Esophagus squamous epithelium (tissue), 4 donors: ENCODE measurements at regions not wholly inside any gene's neighbourhood (a gene's known extent, or its start where the extent isn't known, plus 50 kb on each side); places are given as distances from the start of the nearest gene placed in this dataset.

ENCODE experiments used
- POLR2A ChIP-seq, 4 donors: fragments of 450-650 bp; IDR thresholded peaks; one replicate each; pipeline ENCODE4 v1.6.1; 2017; ENCODE audit warnings: antibody characterized with exemption in 4 of 4, mild to moderate bottlenecking in 4 of 4, moderate library complexity in 3 of 4
- TF ChIP-seq, protein P1 (sequence below), 6 experiments: fragments of 450-650 bp in 4 of 6; fragments of 200-600 bp in 2 of 6; sonication (generic) in 2 of 6; IDR thresholded peaks; one replicate each; pipeline ENCODE4 v1.5.1; 2016 to 2019; ENCODE audit warnings: antibody characterized with exemption in 6 of 6, mild to moderate bottlenecking in 4 of 6, moderate library complexity in 4 of 6

DNA sequence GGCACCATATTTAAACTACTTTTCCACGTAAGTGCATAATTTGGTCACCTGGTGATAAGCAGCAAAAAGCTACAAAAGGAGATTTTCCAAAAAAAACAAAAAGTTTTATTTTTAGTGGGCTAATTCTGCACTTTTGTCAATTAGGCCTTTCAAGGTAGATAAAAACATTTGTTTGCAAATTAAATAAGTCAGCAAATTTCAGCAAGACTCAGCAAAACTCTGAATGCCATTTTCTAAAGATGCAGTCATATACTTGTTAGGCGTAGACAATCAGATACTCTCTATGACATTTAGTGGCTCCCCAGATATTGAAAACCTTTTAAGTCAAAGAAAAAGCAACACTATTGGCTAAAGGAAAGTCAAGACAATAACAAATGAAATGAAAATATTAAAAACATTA, 400.2 kb upstream of the GOLIM4 start:
- TF ChIP-seq, protein P1, sequence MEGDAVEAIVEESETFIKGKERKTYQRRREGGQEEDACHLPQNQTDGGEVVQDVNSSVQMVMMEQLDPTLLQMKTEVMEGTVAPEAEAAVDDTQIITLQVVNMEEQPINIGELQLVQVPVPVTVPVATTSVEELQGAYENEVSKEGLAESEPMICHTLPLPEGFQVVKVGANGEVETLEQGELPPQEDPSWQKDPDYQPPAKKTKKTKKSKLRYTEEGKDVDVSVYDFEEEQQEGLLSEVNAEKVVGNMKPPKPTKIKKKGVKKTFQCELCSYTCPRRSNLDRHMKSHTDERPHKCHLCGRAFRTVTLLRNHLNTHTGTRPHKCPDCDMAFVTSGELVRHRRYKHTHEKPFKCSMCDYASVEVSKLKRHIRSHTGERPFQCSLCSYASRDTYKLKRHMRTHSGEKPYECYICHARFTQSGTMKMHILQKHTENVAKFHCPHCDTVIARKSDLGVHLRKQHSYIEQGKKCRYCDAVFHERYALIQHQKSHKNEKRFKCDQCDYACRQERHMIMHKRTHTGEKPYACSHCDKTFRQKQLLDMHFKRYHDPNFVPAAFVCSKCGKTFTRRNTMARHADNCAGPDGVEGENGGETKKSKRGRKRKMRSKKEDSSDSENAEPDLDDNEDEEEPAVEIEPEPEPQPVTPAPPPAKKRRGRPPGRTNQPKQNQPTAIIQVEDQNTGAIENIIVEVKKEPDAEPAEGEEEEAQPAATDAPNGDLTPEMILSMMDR (IDR thresholded peaks at IDR 0.05) = no peak
- TF ChIP-seq POLR2A (IDR thresholded peaks at IDR 0.05) = no peak
